HEK293T (cell line): ENCODE measurements at regions not wholly inside any gene's neighbourhood (a gene's known extent, or its start where the extent isn't known, plus 50 kb on each side); places are given as distances from the start of the nearest gene placed in this dataset.

Experiments
- ARNT ChIP-seq: fragments of 450-650 bp; IDR thresholded peaks from 2 replicates; pipeline ENCODE4 v1.6.1; 2017; ENCODE audit warnings: mild to moderate bottlenecking
- BHLHE40 ChIP-seq: fragments of 450-650 bp; IDR thresholded peaks from 2 replicates; pipeline ENCODE4 v1.6.1; 2016; ENCODE audit warnings: mild to moderate bottlenecking, moderate library complexity, borderline replicate concordance
- CTBP1 ChIP-seq: fragments of 450-650 bp; IDR thresholded peaks from 2 replicates; pipeline ENCODE4 v1.6.1; 2016; ENCODE audit warnings: borderline replicate concordance
- ELF4 ChIP-seq: fragments of 450-650 bp; IDR thresholded peaks from 2 replicates; pipeline ENCODE4 v1.6.1; 2017; ENCODE audit warnings: antibody characterized with exemption
- FOXA1 ChIP-seq: fragments of 450-650 bp; IDR thresholded peaks from 2 replicates; pipeline ENCODE4 v1.6.1; 2016; ENCODE audit warnings: mild to moderate bottlenecking
- FOXK2 ChIP-seq: fragments of 450-650 bp; IDR thresholded peaks from 2 replicates; pipeline ENCODE4 v1.6.1; 2016; ENCODE audit warnings: mild to moderate bottlenecking
- FOXM1 ChIP-seq: fragments of 450-650 bp; IDR thresholded peaks from 2 replicates; pipeline ENCODE4 v1.6.1; 2017; ENCODE audit warnings: mild to moderate bottlenecking, borderline replicate concordance
- HDGF ChIP-seq: fragments of 450-650 bp; IDR thresholded peaks from 2 replicates; pipeline ENCODE4 v1.6.1; 2017; ENCODE audit warnings: antibody characterized with exemption, borderline replicate concordance
- SP1 ChIP-seq: fragments of 450-650 bp; IDR thresholded peaks from 2 replicates; pipeline ENCODE4 v1.6.1; 2017
- SUZ12 ChIP-seq: fragments of 450-650 bp; IDR thresholded peaks from 2 replicates; pipeline ENCODE4 v1.6.1; 2016; ENCODE audit warnings: mild to moderate bottlenecking
- TARDBP ChIP-seq: fragments of 450-650 bp; IDR thresholded peaks from 2 replicates; pipeline ENCODE4 v1.6.1; 2016
- ZNF384 ChIP-seq: fragments of 450-650 bp; IDR thresholded peaks from 2 replicates; pipeline ENCODE4 v1.6.1; 2016
- TF ChIP-seq, protein P1 (sequence below): fragments of 450-650 bp; IDR thresholded peaks from 2 replicates; pipeline ENCODE4 v1.6.1; 2016

DNA sequence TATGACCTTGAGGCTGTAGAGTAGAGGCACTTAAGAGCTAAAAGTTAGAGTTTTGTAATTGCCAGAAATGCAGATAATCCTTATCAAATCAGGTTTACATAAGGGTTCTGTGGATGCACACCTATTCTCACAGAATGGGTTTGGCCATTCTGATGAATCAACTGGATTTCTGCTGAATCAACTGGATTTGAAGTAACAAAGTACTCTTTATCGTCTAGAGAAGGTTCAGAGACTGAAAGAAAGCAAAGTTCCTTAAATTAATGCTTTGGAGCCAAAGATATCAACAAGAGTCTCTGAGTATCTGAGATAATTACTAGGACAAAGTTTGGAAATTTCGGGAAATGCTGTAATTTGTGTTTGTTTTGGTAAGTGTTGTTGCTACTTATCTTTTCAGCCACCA, 669.6 kb upstream of the ZNF608 start:
- TF ChIP-seq FOXA1 (no peak), ARNT (no peak), BHLHE40 (no peak), ELF4 (no peak), CTBP1 (no peak), SP1 (no peak), FOXK2 (no peak), SUZ12 (no peak), TARDBP (no peak), FOXM1 (no peak), ZNF384 (no peak), HDGF (no peak)
- TF ChIP-seq, protein P1, sequence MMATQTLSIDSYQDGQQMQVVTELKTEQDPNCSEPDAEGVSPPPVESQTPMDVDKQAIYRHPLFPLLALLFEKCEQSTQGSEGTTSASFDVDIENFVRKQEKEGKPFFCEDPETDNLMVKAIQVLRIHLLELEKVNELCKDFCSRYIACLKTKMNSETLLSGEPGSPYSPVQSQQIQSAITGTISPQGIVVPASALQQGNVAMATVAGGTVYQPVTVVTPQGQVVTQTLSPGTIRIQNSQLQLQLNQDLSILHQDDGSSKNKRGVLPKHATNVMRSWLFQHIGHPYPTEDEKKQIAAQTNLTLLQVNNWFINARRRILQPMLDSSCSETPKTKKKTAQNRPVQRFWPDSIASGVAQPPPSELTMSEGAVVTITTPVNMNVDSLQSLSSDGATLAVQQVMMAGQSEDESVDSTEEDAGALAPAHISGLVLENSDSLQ: no peak
